NCI-H510A (cell line): ENCODE measurements at regions not wholly inside any gene's neighbourhood (a gene's known extent, or its start where the extent isn't known, plus 50 kb on each side); places are given as distances from the start of the nearest gene placed in this dataset.

Experiments used
- DNase-seq: peaks from one replicate; lab custom pipeline; 2025; lab: John Stamatoyannopoulos, UW

DNA sequence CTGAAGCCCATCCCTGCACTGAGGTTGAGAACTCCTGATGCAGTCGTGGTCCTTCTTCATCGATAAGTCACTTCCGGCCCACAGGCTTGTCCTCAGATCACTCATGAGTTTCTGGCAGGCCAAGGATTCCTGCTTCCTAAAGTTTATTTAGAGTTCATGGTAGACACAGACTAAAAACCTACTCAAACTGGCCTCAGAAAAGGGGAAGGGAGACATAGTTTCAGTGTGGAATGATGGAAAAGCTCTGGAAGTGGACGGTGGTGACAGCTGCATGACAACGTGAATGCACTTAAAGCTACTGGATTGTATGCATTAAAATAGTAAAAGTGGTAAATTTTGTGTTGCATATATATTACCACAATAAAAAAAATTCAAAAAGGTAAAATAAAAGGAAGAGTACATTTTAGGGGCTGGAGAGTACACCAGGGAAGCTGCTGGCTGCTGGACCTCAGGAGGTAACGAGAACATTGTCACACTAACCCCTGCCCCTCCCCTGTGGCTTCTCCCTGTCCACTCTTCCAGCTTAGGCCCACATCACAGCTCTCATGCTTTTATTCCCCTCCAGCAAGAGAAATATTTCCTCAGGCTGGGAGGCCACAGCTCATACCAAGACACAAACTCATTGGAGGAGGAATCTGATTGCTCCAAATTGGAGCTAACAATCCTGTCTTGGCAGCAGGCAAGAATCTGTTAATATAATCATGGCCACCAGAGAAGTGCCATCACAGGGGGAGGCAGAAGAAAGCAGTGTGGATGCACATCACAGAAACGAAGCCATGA is 741.0 kb downstream of the UQCRFS1 start:
- no peak for DNase-seq

DNA sequence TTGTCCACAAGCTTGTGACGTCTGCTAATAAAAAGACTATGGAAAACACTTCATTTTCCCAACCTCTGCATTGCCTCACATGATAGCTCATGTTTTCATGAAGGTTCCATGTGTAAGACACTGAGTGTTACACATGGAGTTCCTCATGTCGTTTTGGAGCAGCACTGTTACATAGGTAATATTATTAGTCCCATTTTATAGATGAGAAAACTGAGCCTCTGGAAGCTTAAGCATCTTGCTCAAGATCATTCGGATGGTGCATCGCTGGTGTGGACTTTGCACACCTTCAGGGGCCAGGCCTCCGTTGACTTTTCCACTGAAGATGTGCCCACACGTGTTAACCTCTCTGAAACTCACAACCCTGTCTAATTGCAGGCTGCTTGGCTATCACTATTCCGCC is 743.4 kb downstream of the UQCRFS1 start:
- DNase-seq: no peak

DNA sequence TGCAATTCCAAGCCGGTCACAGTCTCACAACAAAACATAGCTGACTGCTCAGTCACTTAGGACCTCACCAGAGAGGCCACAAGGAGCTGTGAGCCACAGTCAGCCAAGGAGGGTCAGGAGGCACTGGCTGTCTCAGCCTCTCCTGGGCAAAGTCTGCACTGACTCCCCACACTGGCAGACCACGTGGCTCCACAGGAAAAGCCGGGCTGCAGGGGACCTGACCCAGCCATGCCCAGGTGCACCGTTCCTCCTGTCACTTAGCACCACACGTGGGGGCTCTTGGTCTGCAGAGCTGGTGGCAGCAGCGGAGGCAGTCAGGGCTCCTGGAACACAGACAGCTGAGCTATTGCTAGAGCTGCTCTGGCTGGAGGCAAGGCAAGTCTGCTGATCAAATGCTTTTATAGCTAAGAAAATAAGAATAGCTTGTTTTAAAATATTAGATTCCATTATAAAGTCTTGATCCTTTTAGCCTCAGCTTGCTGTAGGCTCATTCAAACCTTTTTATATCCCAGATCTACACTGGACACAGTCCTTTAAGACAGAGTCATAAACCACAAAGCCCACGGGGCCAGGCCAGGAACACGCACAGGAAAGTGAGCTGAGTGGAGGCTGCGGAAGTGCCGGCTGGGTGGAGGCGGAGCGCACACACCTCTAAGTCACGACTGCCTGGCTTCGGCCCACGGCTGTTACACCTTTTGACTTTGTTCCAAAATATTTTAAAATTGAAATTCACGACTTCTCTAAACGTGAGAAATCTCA is 744.1 kb downstream of the UQCRFS1 start:
- no peak for DNase-seq

DNA sequence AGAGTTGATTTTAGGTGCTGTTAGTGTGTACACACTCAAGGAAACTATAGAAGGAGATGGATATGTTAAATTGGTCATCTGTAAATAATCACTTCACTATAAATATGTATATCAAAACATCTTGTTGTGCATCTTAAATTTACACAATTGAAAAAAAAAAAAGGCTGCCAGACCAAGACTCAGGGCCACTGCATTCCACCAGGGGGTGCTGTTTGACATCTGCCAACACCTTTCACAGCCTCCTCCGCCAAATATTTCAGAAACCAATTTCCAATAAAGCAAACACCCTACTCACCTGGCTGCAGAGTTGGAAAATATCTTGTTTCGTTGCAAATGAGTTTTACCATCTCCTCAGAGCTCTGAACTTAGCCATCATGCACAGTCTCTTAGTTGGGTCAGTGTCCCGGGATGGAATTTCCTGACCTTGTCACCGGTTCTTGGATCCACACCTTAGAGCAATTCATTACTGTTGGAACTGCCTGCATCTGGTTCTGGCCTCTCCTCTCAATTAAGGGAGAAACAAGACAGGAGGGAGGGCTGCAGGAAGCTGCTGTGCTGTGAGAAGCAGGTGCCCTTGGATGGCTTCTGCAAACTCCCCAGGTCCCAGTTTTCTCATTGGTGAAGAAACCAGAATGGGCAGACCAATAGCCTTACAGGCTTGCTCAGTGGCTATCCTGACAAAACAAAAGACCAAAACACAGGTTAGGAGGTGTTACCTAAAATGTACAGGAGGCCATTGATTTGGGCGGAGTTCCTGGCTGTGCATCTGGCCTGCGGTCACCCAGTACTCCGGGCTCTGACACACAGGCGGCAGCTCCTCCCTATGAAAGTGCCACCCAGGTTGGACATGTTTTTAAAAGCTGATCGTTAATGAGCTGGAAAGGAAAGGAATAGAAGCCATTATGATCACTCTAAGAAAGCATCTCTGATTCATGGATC is 746.6 kb downstream of the UQCRFS1 start:
- DNase-seq: no peak

DNA sequence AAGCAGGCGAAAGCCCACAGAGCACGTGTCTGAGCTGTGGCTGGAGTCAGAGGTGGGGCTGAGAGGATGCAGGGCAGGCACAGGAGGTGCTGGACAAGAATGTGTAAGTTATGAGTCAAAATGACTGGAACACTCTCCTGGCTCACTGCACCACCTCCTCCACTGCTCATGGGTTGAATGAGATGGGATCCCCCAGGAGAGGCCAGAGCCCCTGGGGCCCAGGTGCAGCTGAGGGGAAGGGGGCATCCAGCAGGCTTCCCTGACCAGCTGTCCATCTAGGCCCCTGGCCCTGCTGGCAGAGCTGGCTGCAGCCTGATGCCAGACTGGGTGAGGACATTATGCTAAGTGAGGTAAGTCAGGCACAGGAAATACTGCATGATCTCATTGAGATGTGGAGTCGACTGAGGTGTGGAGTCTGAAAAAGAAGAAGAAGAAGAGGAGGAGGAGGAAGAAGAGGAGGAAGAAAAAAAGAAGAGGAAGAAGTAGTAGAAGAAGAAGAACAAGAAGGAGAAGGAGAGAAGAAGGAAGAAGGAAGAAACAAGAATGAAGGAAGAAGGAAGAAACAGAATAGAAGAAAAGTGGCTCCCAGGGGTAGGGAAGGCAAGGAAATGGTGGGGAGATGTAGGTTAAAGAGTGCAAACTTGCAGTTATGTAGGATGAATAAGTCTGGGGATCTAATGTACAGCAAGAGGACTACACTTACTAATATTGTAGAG is 747.4 kb downstream of the UQCRFS1 start:
- DNase-seq: no peak

DNA sequence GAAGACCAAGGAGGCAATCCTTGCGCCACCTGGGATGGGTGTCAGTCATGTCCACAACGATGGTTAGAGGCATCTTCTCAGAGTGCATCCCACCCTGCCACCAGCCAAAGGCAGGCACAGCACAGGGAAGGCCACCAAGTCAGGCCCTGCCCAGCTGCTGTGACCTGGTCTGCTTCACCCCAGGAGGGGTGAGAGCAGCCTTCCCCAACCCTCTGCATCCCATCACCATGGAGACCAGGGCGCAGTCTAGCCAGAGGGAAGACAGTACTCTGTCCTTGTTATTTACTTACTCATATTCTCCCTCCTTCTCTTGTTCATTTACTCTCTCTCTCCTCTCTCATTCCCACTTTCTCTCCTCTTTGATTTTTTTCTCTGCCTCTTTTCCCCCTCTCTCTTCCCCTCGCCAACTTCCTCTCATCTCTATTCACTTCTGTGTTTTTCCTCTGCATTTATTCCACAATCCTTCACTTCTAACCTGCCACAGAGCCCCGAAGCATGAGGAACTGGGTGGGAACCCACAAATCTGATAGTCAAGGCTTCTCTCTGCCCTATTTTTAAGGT is 749.4 kb downstream of the UQCRFS1 start:
- no peak for DNase-seq

DNA sequence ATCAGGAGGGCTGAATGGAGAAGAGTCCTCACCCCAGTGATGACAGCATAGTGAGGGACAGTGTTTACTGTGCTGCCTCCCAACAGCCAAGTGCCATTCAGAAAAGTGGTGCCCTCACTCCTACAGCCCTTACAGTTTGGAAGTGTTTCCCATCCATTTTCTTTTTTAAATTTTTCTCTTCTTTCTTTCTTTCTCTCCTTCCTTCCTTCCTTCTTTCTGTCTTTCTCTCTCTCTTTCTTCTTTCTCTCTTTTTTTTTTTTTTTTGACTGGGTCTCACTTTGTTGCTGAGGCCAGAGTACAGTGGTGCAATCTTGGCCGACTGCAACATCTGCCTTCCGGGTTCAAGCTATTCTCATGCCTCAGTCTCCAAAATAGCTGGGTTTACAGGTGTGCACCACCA is 755.3 kb downstream of the UQCRFS1 start:
- DNase-seq: no peak

DNA sequence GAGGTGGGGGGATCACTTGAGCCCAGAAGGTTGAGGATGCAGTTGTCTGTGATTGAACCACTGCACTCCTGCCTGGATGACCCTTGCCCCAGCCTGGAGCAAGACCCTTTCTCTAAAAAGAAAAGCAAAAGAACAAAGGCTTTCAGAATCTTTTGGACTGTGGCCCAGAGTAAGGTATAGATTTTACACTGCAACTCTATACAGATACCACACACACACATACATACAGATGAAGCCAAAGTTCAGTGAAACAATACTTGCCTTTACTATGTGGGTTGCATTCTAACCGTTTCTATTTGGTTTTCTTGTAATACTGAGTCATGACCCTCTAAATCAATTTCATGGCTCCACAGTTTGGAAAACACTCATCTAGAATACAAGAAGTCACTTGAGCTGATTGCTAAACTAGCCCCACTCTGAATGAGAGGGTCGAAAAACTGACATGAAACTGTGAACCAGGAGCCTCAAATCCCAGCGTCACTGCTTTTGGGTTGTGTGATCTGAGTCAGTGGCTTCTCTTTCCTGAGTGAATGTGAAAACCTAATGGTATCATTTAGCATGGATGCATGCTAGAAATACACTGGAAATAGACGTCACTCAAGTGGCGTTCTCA is 756.1 kb downstream of the UQCRFS1 start:
- DNase-seq: no peak

DNA sequence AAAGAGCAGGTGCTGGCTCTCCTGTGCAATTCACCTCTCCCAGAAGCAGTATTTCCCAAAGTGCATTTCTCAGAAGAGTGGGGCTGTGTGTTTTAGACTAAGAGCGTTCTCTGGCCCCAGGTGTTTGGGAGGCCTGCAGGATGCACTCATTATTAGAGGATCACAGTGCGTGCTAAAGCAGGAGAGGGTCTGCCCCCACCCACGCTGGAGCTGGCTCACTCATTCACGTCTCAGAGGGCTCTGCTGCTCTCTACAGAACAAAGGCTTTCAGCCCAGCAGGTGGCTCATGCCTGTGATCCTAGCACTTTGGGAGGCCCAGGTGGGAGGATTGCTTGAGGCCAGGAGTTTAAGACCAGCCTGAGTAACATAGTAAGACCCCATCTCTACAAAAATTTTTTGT is 756.7 kb downstream of the UQCRFS1 start:
- no peak for DNase-seq

DNA sequence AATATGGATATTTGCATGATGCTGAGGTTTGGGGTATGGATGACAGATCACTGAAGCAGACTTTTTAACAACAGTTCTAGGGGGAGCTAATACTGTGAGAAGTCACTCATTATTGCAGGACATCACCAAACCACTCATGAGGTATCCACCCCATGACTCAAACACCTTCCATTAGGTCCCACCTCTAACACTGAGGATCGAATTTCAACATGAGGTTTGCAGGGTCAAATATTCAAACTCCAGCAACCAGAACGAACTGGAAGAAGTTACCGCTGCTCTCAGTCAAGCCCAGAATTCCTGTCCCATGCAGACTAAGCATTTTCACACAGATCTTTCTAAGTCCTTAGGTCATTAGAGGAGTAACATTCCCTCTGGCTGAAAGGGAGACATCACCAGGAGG is 758.9 kb downstream of the UQCRFS1 start:
- no peak for DNase-seq

DNA sequence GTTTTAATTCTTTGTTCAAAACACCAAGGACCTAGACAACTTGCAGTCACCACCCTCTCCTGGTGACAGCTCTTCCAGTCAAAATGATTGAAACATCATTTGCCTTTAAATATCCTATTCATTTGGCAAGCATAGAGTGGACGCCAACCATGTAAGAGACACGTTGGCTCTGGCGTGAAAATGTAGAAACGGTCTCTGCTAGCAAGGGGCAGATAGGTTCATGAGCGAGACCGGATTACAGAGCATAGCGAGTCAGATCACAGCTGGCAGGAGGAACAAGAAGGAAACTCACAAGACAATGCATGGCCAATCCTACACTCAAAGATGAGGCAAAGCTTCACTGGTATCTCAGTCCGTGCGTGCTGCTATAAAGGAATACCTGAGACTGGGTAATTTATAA is 759.5 kb downstream of the UQCRFS1 start:
- DNase-seq: no peak

DNA sequence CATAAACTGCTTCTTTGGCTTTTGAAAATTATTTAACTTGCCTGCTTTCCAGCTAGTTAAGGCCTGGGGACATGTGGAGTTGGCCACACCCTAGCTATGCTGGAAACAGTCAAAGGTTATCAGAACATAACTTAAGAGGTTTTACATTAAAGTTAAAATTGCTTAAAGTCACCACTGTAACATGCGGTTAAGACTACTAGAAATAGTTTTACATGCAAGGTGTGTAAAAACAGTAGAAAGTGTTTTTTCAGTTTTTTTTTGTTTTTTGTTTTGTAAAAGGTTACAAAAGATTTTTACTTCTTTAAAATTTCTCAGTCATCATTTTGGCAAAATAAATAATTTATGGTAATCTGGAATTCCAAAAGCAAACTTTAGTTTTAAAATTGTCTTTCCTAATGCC is 763.1 kb downstream of the UQCRFS1 start:
- no peak for DNase-seq

DNA sequence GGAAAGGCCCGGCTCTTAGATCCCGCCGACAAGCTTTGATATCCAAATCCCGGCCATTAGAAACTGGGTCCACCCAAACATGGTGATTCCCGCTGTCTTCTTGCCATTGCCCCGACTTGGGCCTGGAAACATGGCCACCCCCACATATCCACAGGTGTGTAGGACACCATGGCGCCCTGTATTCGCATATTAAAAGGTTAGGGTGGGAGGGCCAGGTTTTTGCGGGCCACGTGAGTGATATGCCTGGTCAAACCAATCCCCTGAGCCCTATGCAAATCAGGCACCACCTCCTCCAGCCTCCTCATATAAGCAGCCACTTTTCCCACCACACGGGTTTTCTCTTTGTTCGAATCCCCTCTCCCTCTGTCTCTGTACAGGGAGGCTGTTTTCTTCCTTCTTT is 766.4 kb downstream of the UQCRFS1 start:
- no peak for DNase-seq

DNA sequence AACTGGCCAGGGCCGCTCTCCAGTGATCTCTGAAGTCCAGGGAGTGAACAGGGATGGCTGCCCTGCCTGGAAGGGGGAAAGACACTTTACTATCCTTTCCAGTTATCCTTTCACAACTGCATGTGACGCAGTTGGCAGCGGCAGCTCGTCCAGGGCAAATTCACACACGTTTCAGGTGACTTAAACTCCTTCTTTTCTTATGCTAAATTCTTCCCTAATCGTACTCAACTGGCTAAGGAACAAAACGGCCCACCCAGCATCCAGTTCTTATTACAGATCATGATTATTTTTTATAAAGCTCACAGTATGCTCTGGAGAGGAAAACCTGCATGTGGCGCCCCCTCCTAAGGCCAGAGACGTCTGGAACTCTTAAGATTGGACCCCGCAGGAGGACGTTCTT is 767.1 kb downstream of the UQCRFS1 start:
- no peak for DNase-seq

DNA sequence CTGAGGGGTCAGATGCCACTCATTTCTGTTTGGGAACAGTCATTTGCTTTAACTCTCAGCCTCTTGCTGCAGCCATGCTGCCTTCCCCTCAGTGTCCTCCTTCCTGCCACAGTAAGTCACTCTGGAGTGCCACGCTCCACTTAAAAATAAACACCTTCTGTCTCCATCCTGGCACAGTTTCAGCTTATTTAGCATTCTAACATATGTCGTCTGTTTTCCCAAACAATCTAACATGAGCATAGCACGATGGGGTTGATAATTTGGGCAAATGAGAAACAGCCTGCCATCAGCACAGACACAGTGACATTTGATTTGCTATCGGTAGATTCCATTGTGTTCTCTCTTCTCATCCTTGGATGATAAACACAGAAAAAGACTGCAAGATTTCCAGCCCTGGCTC is 768.6 kb downstream of the UQCRFS1 start:
- DNase-seq: no peak

DNA sequence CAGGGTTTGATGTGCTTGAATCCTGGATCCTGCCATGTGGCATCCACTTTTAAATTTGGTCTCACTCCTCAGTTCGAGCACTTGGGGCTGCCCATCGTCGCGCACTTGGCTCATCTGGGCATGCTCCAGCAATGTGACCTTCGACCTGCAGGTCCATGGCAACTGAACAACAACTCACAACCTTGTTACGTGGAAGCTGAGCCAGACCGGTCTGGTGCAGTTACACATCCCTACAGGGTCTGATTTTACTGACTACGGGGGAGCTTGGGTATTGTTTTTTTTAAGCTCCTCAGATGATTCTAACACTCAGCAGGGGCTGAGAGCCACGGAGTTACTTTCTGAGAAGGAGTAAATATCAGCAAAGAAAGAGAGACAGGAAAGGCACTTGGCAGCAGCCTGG is 769.6 kb downstream of the UQCRFS1 start:
- no peak for DNase-seq

DNA sequence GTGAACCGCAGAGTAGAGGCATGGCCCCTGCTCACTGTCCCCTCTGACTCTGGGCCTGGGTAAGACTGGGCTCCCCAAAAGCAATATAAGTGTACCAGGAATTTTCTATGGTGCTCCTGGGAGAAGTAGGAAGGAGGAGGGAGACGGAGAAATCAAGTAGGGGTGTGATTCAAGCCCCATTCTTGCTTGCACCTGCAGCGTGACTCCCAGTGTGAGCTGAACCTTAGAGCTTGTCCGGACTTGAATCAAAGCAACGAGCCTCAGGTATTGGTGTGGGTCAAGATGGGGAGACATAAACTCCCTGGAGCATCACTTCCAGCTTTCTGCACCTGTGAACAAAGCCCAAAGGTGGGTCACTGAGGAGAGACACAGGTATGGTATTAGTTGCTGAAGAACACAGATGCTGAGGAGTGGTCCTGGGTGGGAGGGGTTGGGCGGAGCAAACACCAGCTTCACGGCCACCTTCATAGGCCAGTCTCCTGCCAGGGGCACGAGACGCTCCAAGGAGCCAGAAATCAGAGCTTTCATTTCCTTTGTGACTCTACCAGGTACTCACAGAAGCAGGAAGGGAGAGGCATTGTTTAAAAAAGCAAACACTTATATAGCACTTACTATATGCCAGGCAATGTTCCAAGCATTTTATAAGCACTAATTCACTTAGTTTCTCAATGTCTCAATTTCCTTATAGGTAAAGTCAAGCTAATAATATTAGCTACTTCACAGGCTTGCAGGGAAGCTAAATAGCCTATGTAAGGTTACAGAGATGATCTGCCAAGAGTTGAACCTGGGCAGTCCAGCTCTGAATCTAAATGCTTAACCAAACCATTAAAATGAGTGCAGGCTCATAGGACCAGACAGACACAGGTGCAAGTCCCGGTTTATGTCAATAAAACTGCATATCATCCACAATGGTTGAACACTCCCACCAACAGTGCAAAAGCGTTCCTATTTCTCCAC is 775.3 kb downstream of the UQCRFS1 start:
- no peak for DNase-seq

DNA sequence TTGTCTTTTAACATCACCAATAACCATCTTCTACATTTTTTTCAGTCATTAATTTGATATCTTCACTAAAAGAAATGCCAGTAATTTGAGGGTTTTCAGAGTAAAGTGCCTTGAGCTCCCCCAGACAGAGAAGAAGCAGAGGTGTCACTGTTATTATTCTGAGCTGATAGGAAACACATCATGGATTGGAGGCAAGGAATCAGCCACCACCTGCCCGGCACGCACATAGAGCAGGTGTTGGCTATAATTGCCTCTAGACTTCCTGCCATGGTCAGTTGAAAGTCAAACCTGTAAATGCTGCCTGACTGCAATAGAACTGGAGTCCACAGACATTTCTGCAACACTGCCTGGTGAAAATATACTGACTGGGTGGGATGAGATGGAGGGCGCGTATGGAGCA is 776.6 kb downstream of the UQCRFS1 start:
- DNase-seq: no peak

DNA sequence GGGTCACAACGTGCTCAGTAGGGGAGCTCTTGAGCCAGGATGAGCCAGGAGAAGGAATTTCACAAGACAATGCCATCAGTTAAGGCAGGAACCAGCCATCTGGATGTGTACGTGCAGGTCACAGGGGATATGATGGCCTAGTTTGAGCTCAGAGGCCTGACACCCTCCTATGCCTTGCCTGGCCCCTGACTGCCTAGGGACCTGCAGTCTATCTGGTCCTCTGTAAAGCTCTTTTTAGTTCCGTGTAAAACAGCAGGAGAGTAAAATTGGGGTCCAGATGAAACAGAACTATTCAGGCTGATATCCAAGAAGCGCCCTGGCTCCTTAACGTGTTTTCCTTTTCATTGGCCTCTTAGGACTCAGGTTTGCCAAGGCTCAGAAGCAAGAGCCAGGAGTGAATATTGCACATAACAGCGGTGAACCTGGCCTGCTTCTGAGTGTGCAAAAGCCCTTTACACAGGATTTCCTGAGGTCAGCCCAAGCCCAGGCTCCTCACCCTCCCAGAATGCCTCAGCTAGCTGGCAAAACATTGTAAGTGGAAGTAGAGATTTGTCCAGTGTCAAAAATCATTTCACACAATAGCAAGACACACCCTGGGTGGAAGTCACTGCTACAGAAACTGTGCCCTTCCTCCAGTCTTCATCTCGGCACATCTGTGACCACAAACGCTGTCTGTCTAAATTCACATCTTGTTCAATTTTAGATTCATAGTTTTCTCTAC is 777.2 kb downstream of the UQCRFS1 start:
- DNase-seq: no peak
